Choroid plexus epithelial cell (primary cell): ENCODE measurements at regions not wholly inside any gene's neighbourhood (a gene's known extent, or its start where the extent isn't known, plus 50 kb on each side); places are given as distances from the start of the nearest gene placed in this dataset.

Experiments used
- DNase-seq: peaks from one replicate; pipeline ENCODE4 v3.0.0-alpha.2; 2010; ENCODE audit warnings: low read depth
- H3K4me3 ChIP-seq: 2 replicates; pipeline ENCODE4 v1.5.1; 2011; ENCODE audit warnings: low read depth, mild to moderate bottlenecking, control low read depth, low read length, moderate library complexity
- CTCF ChIP-seq: conservative IDR thresholded peaks from 2 replicates; pipeline ENCODE4 v1.5.1; 2011; ENCODE audit warnings: low read depth, mild to moderate bottlenecking, control low read depth, inconsistent platforms, low read length, moderate library complexity

- no peak for TF ChIP-seq CTCF
- no peak for DNase-seq
- H3K4me3 ChIP-seq, result no peak overlapping the region
Observed at GRCh38 chr9:19643875-19644274, 145.0 kb downstream of the SLC24A2 start.

- DNase-seq, result no peak
- H3K4me3 ChIP-seq, result no peak overlapping the region
- TF ChIP-seq CTCF, result no peak
Observed at GRCh38 chr9:19642256-19642655, 146.6 kb downstream of the SLC24A2 start.

- peak; percentile 3 for DNase-seq
- peak; percentile 7 for TF ChIP-seq CTCF
- H3K4me3 ChIP-seq, result no peak overlapping the region
Observed at GRCh38 chr9:19641046-19641445, 147.8 kb downstream of the SLC24A2 start.

GRCh38 chr9:19640014-19640413 lies 148.8 kb downstream of the SLC24A2 start:
- TF ChIP-seq CTCF, result no peak
- no peak for DNase-seq
- no peak overlapping the region for H3K4me3 ChIP-seq

GRCh38 chr9:19637084-19637483 lies 151.8 kb downstream of the SLC24A2 start:
- DNase-seq, result no peak
- no peak overlapping the region for H3K4me3 ChIP-seq
- TF ChIP-seq CTCF, result no peak

- no peak for DNase-seq
- TF ChIP-seq CTCF, result no peak
- no peak overlapping the region for H3K4me3 ChIP-seq
Observed at GRCh38 chr9:19634881-19635280, 154.0 kb downstream of the SLC24A2 start.

- no peak overlapping the region for H3K4me3 ChIP-seq
- TF ChIP-seq CTCF, result no peak
- DNase-seq, result no peak
Observed at GRCh38 chr9:19631181-19631580, 157.7 kb downstream of the SLC24A2 start.
